ENCODE measurements at regions not wholly inside any gene's neighbourhood (a gene's known extent, or its start where the extent isn't known, plus 50 kb on each side); places are given as distances from the start of the nearest gene placed in this dataset.

- intact Hi-C loops (cut with DNase I) = no loop called here
- Histone ChIP-seq H3K9me3 (no peaks in the 10 kb centered on the region), H3K36me3 (no peaks in the 10 kb centered on the region), H3K27ac (no peak overlapping the region), H3K27me3 (no peaks in the 10 kb centered on the region), H3K4me1 (no peaks in the 10 kb centered on the region), H3K4me3 (no peak overlapping the region)
- DNase-seq = no peak
- TF ChIP-seq POLR2A (IDR thresholded peaks at IDR 0.05) = no peak
- no peak for TF ChIP-seq CTCF (IDR thresholded peaks at IDR 0.05)
- 85 to 89% methylated on average over 2 of the region's 2 CpGs for WGBS, 2 donors
Observed at GRCh38 chr2:67240507-67240906, 156.6 kb upstream of the ETAA1 start.

GRCh38 chr2:67241453-67241852, 155.7 kb upstream of the ETAA1 start:
- Histone ChIP-seq H3K9me3 (no peaks in the 10 kb centered on the region), H3K27me3 (no peaks in the 10 kb centered on the region), H3K36me3 (no peaks in the 10 kb centered on the region), H3K4me1 (no peaks in the 10 kb centered on the region), H3K4me3 (no peak overlapping the region), H3K27ac (no peak overlapping the region)
- TF ChIP-seq POLR2A (IDR thresholded peaks at IDR 0.05) (no peak), CTCF (IDR thresholded peaks at IDR 0.05) (no peak)
- no peak for DNase-seq
- WGBS, 2 donors = 86 to 93% methylated on average over 1 of the region's 1 CpG
- intact Hi-C loops (cut with DNase I) = no loop called here

GRCh38 chr2:67242456-67242855, 154.7 kb upstream of the ETAA1 start:
- intact Hi-C loops (cut with DNase I) = no loop called here

GRCh38 chr2:67243919-67244318, 153.2 kb upstream of the ETAA1 start:
- TF ChIP-seq POLR2A (IDR thresholded peaks at IDR 0.05) = no peak
- TF ChIP-seq CTCF (IDR thresholded peaks at IDR 0.05) = no peak
- Histone ChIP-seq H3K4me1 (no peaks in the 10 kb centered on the region), H3K27me3 (no peaks in the 10 kb centered on the region), H3K36me3 (no peaks in the 10 kb centered on the region), H3K4me3 (no peak overlapping the region), H3K9me3 (no peaks in the 10 kb centered on the region), H3K27ac (no peak overlapping the region)
- no peak for DNase-seq
- 54 to 74% methylated on average over 2 of the region's 2 CpGs for WGBS, 2 donors
- intact Hi-C loops (cut with DNase I) = no loop called here

More at GRCh38 chr2:67242456-67242855, 154.7 kb upstream of the ETAA1 start:
- 84 to 86% methylated on average over 3 of the region's 3 CpGs for WGBS, 2 donors
- H3K4me3 ChIP-seq = no peak overlapping the region
- no peak overlapping the region for H3K27ac ChIP-seq
- H3K4me1 ChIP-seq = no peaks in the 10 kb centered on the region
- no peak for DNase-seq
- TF ChIP-seq POLR2A (IDR thresholded peaks at IDR 0.05) = no peak
- TF ChIP-seq CTCF (IDR thresholded peaks at IDR 0.05) = no peak
- H3K36me3 ChIP-seq = no peaks in the 10 kb centered on the region
- no peaks in the 10 kb centered on the region for H3K27me3 ChIP-seq
- H3K9me3 ChIP-seq = no peaks in the 10 kb centered on the region

GRCh38 chr2:67246791-67247190, 150.3 kb upstream of the ETAA1 start:
- no peak for DNase-seq
- H3K27ac ChIP-seq = no peak overlapping the region
- H3K4me1 ChIP-seq = no peaks in the 10 kb centered on the region
- H3K9me3 ChIP-seq = no peaks in the 10 kb centered on the region
- H3K4me3 ChIP-seq = no peak overlapping the region
- no peaks in the 10 kb centered on the region for H3K27me3 ChIP-seq
- WGBS, 2 donors = 63 to 72% methylated on average over 1 of the region's 1 CpG
- no peak for TF ChIP-seq CTCF (IDR thresholded peaks at IDR 0.05)
- H3K36me3 ChIP-seq = no peaks in the 10 kb centered on the region
- intact Hi-C loops (cut with DNase I) = no loop called here

Data from esophagus squamous epithelium (tissue), 5 donors.